Smooth muscle cell (in vitro differentiated cells): ENCODE measurements at regions not wholly inside any gene's neighbourhood (a gene's known extent, or its start where the extent isn't known, plus 50 kb on each side); places are given as distances from the start of the nearest gene placed in this dataset.
"Not testable (repeated sequence)": the region's sequence is repeated elsewhere in the genome, so short reads cannot be mapped to it uniquely, and the experiment has no call there.

ENCODE experiments used
- DNase-seq: peaks from one replicate; lab custom pipeline; 2025; ENCODE audit not compliant: unreplicated experiment; lab: John Stamatoyannopoulos, UW
- H2AFZ ChIP-seq: fragments of 200-600 bp; sonication (generic); 2 replicates; pipeline ENCODE4 v1.6.0; 2016; ENCODE audit warnings: antibody characterized with exemption, low read depth, mild to moderate bottlenecking
- H3F3A ChIP-seq: fragments of 200-600 bp; sonication (generic); 2 replicates; pipeline ENCODE4 v1.6.0; 2017; ENCODE audit warnings: antibody characterized with exemption, low read depth
- H3K27ac ChIP-seq: fragments of 200-600 bp; sonication (generic); 2 replicates; pipeline ENCODE4 v1.5.1; 2016; ENCODE audit warnings: low read depth, mild to moderate bottlenecking
- H3K27me3 ChIP-seq: fragments of 200-600 bp; sonication (generic); 2 replicates; pipeline ENCODE4 v1.6.1; 2016; ENCODE audit warnings: low read depth, mild to moderate bottlenecking
- H3K36me3 ChIP-seq: fragments of 200-600 bp; sonication (generic); 2 replicates; pipeline ENCODE4 v1.5.1; 2016; ENCODE audit warnings: low read depth
- H3K4me1 ChIP-seq: fragments of 200-600 bp; sonication (generic); 2 replicates; pipeline ENCODE4 v1.5.1; 2016; ENCODE audit warnings: low read depth
- H3K4me2 ChIP-seq: fragments of 200-600 bp; sonication (generic); 2 replicates; pipeline ENCODE4 v1.6.0; 2016; ENCODE audit warnings: mild to moderate bottlenecking
- H3K4me3 ChIP-seq: fragments of 200-600 bp; sonication (generic); 2 replicates; pipeline ENCODE4 v1.5.1; 2016; ENCODE audit warnings: mild to moderate bottlenecking
- H3K79me2 ChIP-seq: fragments of 200-600 bp; sonication (generic); 2 replicates; pipeline ENCODE4 v1.6.0; 2016; ENCODE audit warnings: low read depth, mild to moderate bottlenecking
- H3K9ac ChIP-seq: fragments of 200-600 bp; sonication (generic); 2 replicates; pipeline ENCODE4 v1.6.0; 2016; ENCODE audit warnings: low read depth
- H3K9me3 ChIP-seq: fragments of 200-600 bp; sonication (generic); replicated peaks from 2 replicates; pipeline ENCODE4 v1.5.1; 2016; ENCODE audit warnings: low read depth
- H4K20me1 ChIP-seq: fragments of 200-600 bp; sonication (generic); 2 replicates; pipeline ENCODE4 v1.6.0; 2016; ENCODE audit warnings: low read depth
- CTCF ChIP-seq: fragments of 200-600 bp; sonication (generic); IDR thresholded peaks from 2 replicates; pipeline ENCODE4 v1.5.1; 2017; ENCODE audit warnings: borderline replicate concordance, mild to moderate bottlenecking, antibody characterized with exemption; ENCODE audit not compliant: insufficient read depth, poor library complexity, severe bottlenecking
- WGBS: methylation state at CpG from one replicate; pipeline ENCODE4 v1.1.7; 2016; ENCODE audit warnings: low lambda C conversion rate; 5-methylcytosine and 5-hydroxymethylcytosine counted together

- Histone ChIP-seq H3K36me3 (no peaks in the 10 kb centered on the region), H3F3A (no peaks in the 10 kb centered on the region), H3K4me1 (no peaks in the 10 kb centered on the region), H2AFZ (no peak overlapping the region), H3K4me3 (no peak overlapping the region), H3K27me3 (no peaks in the 10 kb centered on the region), H4K20me1 (no peaks in the 10 kb centered on the region), H3K9ac (no peak overlapping the region), H3K9me3 (no peaks in the 10 kb centered on the region), H3K79me2 (no peaks in the 10 kb centered on the region), H3K27ac (peak overlapping the region; percentile 58), H3K4me2 (peak overlapping the region; percentile 32)
- 67% methylated on average over 1 of the region's 1 CpG for whole genome bisulfite sequencing
- TF ChIP-seq CTCF, result no peak
- DNase-seq, result no peak
Measured at GRCh38 chr11:42422090-42422489, 889.7 kb upstream of the API5 start.

- not testable (repeated sequence) for DNase-seq, H2AFZ ChIP-seq, H3K9me3 ChIP-seq, H3K4me3 ChIP-seq, H3K36me3 ChIP-seq, H3K4me1 ChIP-seq, H3K79me2 ChIP-seq, H4K20me1 ChIP-seq, H3K27me3 ChIP-seq, H3K4me2 ChIP-seq, H3F3A ChIP-seq, H3K9ac ChIP-seq, H3K27ac ChIP-seq
- 89% methylated on average over 25 of the region's 25 CpGs for WGBS
Measured at GRCh38 chr11:42434911-42435310, 876.9 kb upstream of the API5 start.

GRCh38 chr11:42444406-42444805, 867.4 kb upstream of the API5 start:
- TF ChIP-seq CTCF, result no peak
- no peak overlapping the region for H3K4me3 ChIP-seq
- H3K4me1 ChIP-seq, result no peaks in the 10 kb centered on the region
- H3K36me3 ChIP-seq, result no peaks in the 10 kb centered on the region
- WGBS, result 66% methylated on average over 4 of the region's 4 CpGs
- no peak overlapping the region for H3K27ac ChIP-seq
- no peak for DNase-seq
- H3K4me2 ChIP-seq, result no peak overlapping the region
- H3F3A ChIP-seq, result no peaks in the 10 kb centered on the region
- H3K9me3 ChIP-seq, result no peaks in the 10 kb centered on the region
- H4K20me1 ChIP-seq, result no peaks in the 10 kb centered on the region
- no peaks in the 10 kb centered on the region for H3K79me2 ChIP-seq
- no peak overlapping the region for H2AFZ ChIP-seq
- H3K27me3 ChIP-seq, result no peaks in the 10 kb centered on the region
- no peak overlapping the region for H3K9ac ChIP-seq

- Histone ChIP-seq H2AFZ (no peak overlapping the region), H4K20me1 (no peaks in the 10 kb centered on the region), H3K4me1 (no peaks in the 10 kb centered on the region), H3K27me3 (no peaks in the 10 kb centered on the region), H3K9ac (no peak overlapping the region), H3K27ac (peak overlapping the region; percentile 73), H3F3A (no peaks in the 10 kb centered on the region), H3K4me2 (peak overlapping the region; percentile 17), H3K79me2 (no peaks in the 10 kb centered on the region), H3K9me3 (no peaks in the 10 kb centered on the region), H3K4me3 (no peak overlapping the region), H3K36me3 (no peaks in the 10 kb centered on the region)
- no peak for DNase-seq
- WGBS, result 52% methylated on average over 8 of the region's 8 CpGs
- TF ChIP-seq CTCF, result no peak
Measured at GRCh38 chr11:42462558-42463310, 849.1 kb upstream of the API5 start.
